Activated T-helper 1 cell treated with anti-CD3 and anti-CD28 coated beads, Interleukin-2, amount 50 U/mL, for 16 hours (primary cell): ENCODE measurements at regions not wholly inside any gene's neighbourhood (a gene's known extent, or its start where the extent isn't known, plus 50 kb on each side); places are given as distances from the start of the nearest gene placed in this dataset.

Experiments used
- DNase-seq, 2 donors: peaks; one replicate each; pipeline ENCODE4 v3.0.0-alpha.2; 2020; ENCODE audit warnings: low read depth in 1 of 2, low spot score in 1 of 2

DNA sequence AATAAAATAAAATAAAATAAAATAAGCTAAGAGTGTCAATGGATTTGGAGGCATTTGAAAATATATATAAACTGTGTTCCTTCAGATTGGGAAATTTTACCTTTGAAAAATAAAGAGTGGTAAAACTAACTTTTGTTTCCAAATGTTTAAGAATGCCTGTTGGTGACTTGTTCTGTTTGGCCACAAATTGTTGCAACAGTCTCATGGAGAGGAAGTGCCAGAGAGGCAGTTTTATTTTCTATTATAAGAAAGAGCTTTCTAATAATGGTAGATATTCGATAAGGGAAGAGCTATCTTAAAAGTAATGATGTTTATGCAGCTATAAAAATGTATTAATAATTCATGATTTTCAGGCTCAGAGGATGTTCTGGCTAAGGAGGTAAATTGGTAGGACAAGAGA lies 68.8 kb upstream of the MDGA2 start:
- no peak for DNase-seq

DNA sequence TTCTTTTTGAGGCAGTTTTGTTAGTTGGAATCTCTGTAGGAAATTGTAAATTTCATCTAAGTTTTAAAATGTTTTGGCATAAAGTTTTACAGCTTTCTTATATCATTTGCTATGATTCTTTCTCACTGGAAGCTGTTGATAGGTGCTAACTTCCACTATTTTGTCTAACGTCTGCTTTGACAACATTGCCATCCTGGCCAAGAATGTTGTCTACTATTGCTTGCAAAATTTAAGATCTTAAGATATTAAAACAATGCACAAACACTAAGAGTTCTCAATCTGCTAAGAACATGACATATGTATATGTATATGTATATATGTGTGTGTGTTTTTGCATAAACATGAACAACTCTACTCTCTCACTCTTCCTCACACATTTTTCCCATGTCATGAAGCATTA lies 64.1 kb upstream of the MDGA2 start:
- no peak for DNase-seq

DNA sequence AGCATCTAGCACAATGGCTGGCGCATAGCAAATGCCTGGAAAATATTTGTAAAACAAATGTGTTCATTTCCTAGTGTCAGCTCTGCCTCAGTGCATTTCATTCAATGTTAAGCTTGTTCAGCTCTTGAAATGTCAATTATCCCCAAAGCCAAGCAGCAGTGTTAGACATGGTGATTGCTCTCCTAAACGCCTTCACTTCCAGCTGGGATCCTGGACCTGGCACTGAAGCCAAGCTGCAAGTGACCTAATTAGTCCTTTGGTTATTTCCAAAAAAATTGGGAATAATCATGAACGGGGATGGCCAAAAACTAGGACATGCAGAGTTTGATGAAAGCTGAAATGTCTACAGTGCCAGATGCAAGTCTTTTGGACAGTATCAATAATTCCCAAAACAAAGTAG lies 54.9 kb upstream of the MDGA2 start:
- DNase-seq, result no peak
